HG03520 (cell line): ENCODE measurements at regions not wholly inside any gene's neighbourhood (a gene's known extent, or its start where the extent isn't known, plus 50 kb on each side); places are given as distances from the start of the nearest gene placed in this dataset.

Experiments used
- ATAC-seq: cut with Tn5 transposase; IDR thresholded peaks from one replicate; pipeline ENCODE4 v1.9.1; 2021; ENCODE audit warnings: mild to moderate bottlenecking, moderate library complexity; ENCODE audit not compliant: unreplicated experiment

- ATAC-seq = no peak
These were observed 374.8 kb downstream of the PDGFC start for GRCh38 chr4:156596706-156597329.

DNA sequence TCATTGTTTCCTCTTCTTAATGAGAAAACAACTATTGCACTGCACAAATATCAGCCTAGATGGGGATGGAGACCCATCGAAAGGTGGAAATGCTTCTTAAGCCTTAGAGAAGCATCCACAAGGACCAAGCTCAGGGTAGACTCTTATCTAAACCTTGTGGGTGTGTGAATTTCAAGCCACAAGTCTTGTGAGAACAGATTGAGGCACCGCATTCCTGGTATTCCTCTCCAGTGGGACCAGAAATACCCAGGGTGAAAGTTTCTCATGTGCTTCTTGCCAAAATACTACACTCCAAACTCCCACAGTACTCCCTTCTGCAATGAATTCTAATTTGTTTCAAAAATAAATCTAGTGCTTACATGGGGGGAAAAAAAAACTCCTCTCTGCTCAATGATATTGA is 375.6 kb downstream of the PDGFC start:
- no peak for ATAC-seq

DNA sequence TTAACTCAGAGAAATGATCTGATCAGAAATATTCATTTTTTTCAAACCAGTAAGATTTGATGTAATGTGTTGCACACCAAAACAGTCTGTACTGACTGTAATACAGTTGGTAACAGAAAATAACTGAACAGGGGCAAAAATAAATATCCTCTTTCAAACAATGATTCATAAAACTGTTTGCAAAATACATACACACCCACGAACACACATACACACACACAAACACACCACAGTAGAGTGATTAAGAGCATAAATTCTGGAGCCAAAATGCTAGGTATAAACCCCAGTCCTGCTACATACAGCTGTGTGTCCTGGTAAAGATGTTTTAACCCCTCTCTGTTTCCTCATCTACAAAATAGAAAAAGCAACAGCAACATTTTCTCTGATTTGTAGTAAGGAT is 376.6 kb downstream of the PDGFC start:
- no peak for ATAC-seq

DNA sequence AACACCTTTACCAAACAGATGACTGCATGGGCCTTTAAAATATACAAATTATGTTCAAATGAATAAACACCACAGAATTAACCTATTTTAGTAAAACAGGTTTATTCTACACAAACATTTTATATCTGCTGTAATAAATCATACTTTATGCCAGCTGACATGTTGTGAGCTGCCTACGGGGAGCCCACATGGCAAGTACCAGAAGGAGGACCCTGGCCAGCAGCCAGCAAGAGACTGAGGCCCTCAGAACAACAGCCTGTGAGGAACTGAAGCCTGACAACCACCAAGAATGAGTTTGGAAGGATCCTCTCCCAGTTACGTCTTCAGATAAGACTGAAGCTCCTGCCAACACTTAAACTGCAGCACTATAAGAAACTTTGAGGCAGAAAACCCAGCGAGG is 377.0 kb downstream of the PDGFC start:
- ATAC-seq = no peak

- no peak for ATAC-seq
These were observed 378.1 kb downstream of the PDGFC start for GRCh38 chr4:156593464-156593863.

- ATAC-seq = no peak
These were observed 379.9 kb downstream of the PDGFC start for GRCh38 chr4:156591679-156592078.

DNA sequence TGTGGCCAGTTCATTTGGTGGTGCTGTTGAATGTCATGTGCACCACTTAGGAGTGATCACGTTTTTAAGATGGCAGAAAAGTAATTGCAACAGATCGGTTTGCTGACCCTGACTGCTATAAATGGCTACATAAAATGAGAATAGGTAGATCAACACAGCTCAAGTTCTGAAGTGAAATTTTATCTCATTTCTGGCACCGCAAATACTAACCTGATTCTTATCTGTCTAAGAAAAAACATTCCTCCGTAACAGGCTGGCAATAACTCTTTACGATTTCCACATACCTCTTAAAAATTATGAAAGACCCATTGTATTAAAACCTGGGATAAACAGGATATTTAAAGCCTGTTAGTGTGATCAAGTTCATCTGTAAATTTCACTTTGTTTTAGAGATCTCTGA is 387.5 kb downstream of the PDGFC start:
- no peak for ATAC-seq

- ATAC-seq = no peak
These were observed 388.3 kb downstream of the PDGFC start for GRCh38 chr4:156583265-156583664.

DNA sequence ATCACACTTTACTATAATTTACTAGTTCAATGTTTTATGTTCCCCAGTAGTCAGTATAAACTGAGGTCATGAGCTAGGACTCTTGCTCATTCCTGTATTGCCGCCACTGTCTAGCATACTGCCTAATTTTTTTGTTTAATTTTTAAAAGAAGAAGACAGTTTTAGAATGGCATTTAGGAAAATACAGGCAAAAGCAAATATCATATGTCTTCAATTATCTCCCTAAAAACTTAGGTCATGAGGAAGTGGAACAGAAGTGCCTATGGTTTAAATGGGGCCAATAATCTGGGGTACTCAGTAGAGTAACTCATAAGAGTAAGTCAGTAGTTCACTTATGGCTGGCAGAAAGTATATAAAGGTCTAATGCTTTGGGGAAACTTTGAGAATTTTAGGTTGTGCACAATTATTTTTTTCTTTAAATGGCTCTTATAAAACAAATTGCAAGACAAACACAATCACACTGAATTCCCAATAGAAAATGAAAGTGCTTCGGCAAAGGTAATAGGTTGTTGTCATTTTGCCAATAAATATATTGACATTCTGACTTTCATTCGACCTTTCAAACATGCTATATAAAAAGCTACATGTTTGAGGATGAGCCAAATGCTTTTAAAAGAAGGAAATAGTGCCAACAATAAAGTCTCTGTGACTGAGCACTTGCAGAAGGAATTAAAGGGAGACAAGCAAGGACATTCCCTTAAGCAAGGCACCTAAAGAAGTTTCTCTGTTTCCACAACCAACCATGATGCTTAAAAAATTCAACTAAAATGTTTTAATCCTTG is 390.1 kb downstream of the PDGFC start:
- ATAC-seq = no peak

DNA sequence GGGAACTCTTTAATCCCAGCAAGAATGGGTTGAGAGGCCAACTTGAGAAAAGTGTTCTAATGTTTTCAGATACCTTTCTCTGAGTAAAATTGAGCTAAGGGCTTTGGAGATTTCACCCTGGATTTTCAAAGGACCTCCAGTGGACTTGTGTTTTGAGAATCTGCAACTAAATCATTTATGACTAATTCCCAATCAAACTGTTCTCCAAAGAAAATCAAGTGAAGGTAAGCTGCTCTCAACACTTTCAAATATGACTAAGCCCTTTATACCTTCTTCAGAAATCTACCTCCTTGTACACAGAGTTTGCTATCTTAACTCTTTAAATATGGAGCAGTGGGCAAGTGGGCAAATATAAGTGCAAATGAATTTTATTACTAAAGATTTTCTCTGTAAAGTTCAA is 392.9 kb downstream of the PDGFC start:
- ATAC-seq = no peak

GRCh38 chr4:156578005-156578404 is 393.6 kb downstream of the PDGFC start:
- no peak for ATAC-seq

DNA sequence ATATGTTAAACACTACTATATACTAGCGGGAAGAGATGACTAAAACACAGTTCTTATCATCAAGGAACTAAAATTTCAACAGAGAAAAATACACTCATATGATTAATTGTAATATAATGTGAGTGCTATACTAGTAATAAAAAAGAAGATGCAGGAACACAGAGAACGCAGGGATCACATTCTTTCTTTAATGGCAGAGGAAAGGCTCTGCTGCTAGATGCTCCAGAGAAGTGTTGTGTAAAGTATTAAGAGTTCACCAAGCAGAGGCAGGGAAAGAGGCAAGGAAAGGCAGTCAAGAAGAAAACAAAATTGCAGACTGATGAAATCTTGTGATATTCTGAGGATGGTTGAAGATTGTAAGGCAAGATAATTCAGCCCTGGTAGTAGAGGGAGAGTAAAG is 394.7 kb downstream of the PDGFC start:
- no peak for ATAC-seq

DNA sequence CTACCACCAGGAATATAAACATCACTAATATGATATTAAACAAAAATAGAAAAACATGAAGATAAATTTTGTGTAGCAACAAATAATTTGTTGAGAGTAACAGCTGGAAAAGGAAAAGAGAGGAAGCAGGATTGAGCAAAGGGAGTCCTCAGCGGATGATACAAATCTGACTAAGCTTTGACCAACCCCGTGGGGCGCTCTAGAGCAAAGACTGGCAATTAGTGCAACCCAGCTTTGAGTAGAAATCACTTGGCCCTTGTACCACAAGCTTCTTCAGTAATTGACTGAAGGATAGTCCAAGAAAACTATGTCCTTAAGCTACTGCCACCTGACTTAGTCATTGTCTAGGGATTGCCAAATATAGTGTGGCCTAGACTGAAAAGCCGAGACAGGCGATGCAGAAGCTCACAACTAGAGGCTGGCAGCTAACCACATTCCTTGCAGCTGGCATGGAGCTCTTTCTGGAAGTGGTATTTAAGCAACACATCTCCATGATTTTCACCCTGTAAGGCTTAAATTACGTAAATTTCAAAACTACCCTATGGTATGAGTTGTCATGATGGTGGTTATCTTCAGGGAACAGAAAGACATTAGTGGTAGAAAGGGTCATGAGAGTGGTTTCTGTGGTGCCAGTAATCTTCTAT is 396.0 kb downstream of the PDGFC start:
- ATAC-seq = no peak

GRCh38 chr4:156571146-156571545 is 400.5 kb downstream of the PDGFC start:
- no peak for ATAC-seq

GRCh38 chr4:156569535-156569934 is 402.1 kb downstream of the PDGFC start:
- no peak for ATAC-seq

DNA sequence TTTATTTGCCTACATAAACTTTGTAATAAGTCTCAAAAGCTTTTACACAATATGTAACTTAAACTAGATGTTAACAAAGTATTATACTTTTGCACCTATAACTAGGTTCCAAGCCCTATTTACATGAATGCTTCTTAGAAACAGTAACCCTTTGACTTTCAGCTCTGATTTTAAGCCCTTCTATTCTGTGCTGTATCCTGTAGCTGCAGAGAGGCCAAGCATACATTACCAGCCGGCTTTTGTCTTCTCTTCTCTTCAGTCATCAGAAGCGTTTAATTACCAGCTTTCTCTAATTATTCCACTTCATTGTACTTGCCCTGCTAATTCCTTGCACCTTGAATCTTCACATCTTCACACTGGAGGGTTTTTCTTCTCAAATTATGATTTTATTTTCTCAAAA is 403.1 kb downstream of the PDGFC start:
- ATAC-seq = no peak

- no peak for ATAC-seq
These were observed 403.6 kb downstream of the PDGFC start for GRCh38 chr4:156568041-156568440.

- no peak for ATAC-seq
These were observed 410.9 kb downstream of the PDGFC start for GRCh38 chr4:156560701-156561100.

DNA sequence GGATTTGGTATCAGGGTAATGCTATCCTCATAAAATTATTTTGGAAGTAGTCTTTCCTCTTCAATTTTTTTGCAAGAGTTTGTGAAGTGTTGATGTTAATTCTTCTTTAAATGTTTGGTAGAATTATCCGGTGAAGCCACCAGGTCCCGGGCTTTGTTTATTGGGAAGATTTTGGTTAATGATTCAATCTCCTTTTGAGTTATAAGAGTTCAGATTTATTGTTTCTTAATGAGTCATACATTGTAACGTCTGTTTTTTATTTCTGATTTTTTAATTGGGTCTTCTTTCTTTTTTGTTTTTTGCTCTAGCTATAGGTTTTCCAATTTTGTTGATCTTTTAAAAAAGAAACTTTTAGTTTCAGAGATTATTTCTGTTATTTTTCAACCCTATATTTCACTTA is 412.3 kb downstream of the PDGFC start:
- ATAC-seq = no peak

- ATAC-seq = no peak
These were observed 413.1 kb downstream of the PDGFC start for GRCh38 chr4:156558373-156559025.

- ATAC-seq = no peak
These were observed 413.7 kb downstream of the PDGFC start for GRCh38 chr4:156557920-156558319.

DNA sequence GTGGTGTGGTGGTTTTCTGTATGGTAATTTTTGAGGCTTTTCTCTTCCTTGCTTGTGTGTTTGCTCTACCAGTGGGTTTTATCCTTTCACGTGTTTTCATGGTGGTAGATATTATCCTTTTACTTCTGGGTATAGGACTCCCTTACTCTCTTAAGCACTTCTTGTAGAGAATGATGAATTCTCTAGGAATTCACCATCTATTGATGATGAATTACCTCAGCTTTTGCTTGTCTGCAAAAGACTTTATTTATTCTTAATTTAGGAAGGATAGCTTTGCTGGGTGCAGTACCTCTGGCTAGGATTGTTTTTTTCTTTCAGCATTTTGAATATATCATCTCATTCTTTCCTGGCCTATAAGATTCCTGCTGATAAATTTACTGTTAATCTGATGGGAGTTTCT is 415.3 kb downstream of the PDGFC start:
- ATAC-seq = no peak
